Coronary artery (tissue), 2 donors: ENCODE measurements at regions not wholly inside any gene's neighbourhood (a gene's known extent, or its start where the extent isn't known, plus 50 kb on each side); places are given as distances from the start of the nearest gene placed in this dataset.
"Not testable (repeated sequence)": the region's sequence is repeated elsewhere in the genome, so short reads cannot be mapped to it uniquely, and the experiment has no call there.

Experiments
- DNase-seq: peaks from one replicate; pipeline ENCODE4 v3.0.0-alpha.2; 2017; ENCODE audit warnings: low spot score
- H3K27ac ChIP-seq, 2 donors: fragments of 200-600 bp; sonication (generic); one replicate each; pipeline ENCODE4 v1.5.1; 2016 to 2019
- H3K4me3 ChIP-seq: fragments of 200-600 bp; sonication (generic); 2 replicates; pipeline ENCODE4 v1.5.1; 2016; ENCODE audit warnings: mild to moderate bottlenecking, moderate library complexity
- CTCF ChIP-seq: fragments of 200-600 bp; sonication (generic); IDR thresholded peaks from one replicate; pipeline ENCODE4 v1.5.1; 2019; ENCODE audit warnings: antibody characterized with exemption

GRCh38 chr4:66130042-66130441 lies 459.8 kb upstream of the EPHA5 start:
- no peak overlapping the region for H3K27ac ChIP-seq
- DNase-seq, result no peak
- no peak for TF ChIP-seq CTCF
- no peak overlapping the region for H3K4me3 ChIP-seq

GRCh38 chr4:66123831-66124413 lies 453.6 kb upstream of the EPHA5 start:
- no peak for TF ChIP-seq CTCF
- Histone ChIP-seq H3K27ac (no peak overlapping the region), H3K4me3 (no peak overlapping the region)
- DNase-seq, result no peak

- no peak for TF ChIP-seq CTCF
Measured at GRCh38 chr4:66123190-66123589, 452.9 kb upstream of the EPHA5 start.

GRCh38 chr4:66115231-66115630 lies 444.9 kb upstream of the EPHA5 start:
- DNase-seq, H3K27ac ChIP-seq, H3K4me3 ChIP-seq: not testable (repeated sequence)

More at GRCh38 chr4:66123190-66123589, 452.9 kb upstream of the EPHA5 start:
- no peak overlapping the region for H3K4me3 ChIP-seq
- no peak overlapping the region for H3K27ac ChIP-seq
- DNase-seq, result no peak

- Histone ChIP-seq H3K4me3 (no peak overlapping the region), H3K27ac (no peak overlapping the region)
- no peak for DNase-seq
- no peak for TF ChIP-seq CTCF
Measured at GRCh38 chr4:66108898-66109297, 438.6 kb upstream of the EPHA5 start.

- Histone ChIP-seq H3K4me3 (no peak overlapping the region), H3K27ac (no peak overlapping the region)
- DNase-seq, result no peak
- TF ChIP-seq CTCF, result no peak
Measured at GRCh38 chr4:66097218-66097617, 426.9 kb upstream of the EPHA5 start.

- Histone ChIP-seq H3K27ac (no peak overlapping the region), H3K4me3 (no peak overlapping the region)
- TF ChIP-seq CTCF, result no peak
- no peak for DNase-seq
Measured at GRCh38 chr4:66095065-66095464, 424.8 kb upstream of the EPHA5 start.

- TF ChIP-seq CTCF, result no peak
- Histone ChIP-seq H3K4me3 (no peak overlapping the region), H3K27ac (no peak overlapping the region)
- DNase-seq, result no peak
Measured at GRCh38 chr4:66094070-66094469, 423.8 kb upstream of the EPHA5 start.
